ENCODE measurements at regions not wholly inside any gene's neighbourhood (a gene's known extent, or its start where the extent isn't known, plus 50 kb on each side); places are given as distances from the start of the nearest gene placed in this dataset.
"Not testable (repeated sequence)": the region's sequence is repeated elsewhere in the genome, so short reads cannot be mapped to it uniquely, and the experiment has no call there.

DNA sequence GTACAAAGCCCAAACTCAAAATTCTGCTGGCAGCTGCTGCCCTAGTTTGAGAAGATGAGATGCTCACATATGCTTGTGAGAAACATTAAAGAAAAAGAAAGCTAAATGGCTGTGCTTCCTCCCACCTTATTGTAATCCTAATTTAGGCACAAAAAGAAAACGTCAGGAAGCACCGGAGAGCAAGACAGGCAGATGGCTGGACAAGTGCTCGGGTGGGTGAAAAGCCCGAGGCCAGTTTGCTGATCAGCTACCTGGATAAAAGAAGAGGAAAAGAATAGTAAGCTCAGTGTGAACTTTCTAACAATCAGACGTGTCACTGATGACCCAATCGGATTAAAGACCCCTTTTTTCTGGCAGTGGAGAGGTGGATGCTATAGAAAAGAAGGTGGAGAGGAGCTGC is 368.0 kb upstream of the ATP10A start:
- no peak for DNase-seq (ENCODE audit: low read depth in 2 of 2)
- TF ChIP-seq, protein P1, sequence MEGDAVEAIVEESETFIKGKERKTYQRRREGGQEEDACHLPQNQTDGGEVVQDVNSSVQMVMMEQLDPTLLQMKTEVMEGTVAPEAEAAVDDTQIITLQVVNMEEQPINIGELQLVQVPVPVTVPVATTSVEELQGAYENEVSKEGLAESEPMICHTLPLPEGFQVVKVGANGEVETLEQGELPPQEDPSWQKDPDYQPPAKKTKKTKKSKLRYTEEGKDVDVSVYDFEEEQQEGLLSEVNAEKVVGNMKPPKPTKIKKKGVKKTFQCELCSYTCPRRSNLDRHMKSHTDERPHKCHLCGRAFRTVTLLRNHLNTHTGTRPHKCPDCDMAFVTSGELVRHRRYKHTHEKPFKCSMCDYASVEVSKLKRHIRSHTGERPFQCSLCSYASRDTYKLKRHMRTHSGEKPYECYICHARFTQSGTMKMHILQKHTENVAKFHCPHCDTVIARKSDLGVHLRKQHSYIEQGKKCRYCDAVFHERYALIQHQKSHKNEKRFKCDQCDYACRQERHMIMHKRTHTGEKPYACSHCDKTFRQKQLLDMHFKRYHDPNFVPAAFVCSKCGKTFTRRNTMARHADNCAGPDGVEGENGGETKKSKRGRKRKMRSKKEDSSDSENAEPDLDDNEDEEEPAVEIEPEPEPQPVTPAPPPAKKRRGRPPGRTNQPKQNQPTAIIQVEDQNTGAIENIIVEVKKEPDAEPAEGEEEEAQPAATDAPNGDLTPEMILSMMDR (IDR thresholded peaks at IDR 0.05; ENCODE audit: low read depth, low read length) = no peak
- no peak overlapping the region for H3K4me3 ChIP-seq (replicated peaks in 1 of 2; ENCODE audit: low read depth in 2 of 2, low read length in 2 of 2)

DNA sequence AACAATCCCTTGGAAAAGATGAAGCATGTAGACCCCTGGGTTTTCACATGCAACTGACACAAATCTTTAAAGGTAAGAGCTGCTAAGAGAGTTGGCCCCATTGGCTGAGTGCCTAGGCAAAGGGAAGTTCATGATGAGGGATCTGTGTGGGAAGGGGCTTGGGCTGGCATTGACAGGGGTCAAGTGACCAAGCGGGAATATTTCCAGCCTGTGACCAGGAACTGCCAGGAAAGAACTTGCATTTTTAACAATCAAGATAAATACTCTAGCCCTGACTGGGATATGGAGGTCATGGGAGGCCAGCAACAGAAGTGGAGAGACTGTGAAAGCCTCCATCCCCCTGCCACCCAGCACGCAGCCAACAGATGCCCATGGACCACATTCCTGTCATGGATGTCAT is 361.1 kb upstream of the ATP10A start:
- TF ChIP-seq, protein P1 (IDR thresholded peaks at IDR 0.05; ENCODE audit: low read depth, low read length) = no peak
- no peak overlapping the region for H3K4me3 ChIP-seq (replicated peaks in 1 of 2; ENCODE audit: low read depth in 2 of 2, low read length in 2 of 2)
- DNase-seq (ENCODE audit: low read depth in 2 of 2) = no peak

DNA sequence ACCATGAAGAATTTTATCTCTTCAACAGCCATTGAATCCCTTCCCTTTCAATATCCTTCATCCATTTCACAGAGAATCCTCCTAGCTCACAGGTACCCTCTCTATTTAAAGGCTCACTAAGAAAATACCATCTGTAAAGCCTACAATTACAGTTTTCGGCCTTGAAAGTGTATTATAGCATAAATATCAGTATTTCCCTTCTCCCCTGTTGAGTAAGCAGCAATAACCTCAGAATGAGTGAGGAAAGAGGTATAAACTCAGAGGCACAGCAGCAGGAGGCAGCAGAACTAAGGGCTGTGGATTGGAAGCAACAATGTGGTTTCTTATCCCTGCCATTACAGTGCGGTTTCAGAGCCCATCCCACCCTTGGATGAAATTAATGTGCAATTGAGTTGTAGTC is 360.6 kb upstream of the ATP10A start:
- no peak for DNase-seq (ENCODE audit: low read depth in 2 of 2)
- TF ChIP-seq, protein P1 (IDR thresholded peaks at IDR 0.05; ENCODE audit: low read depth, low read length) = no peak
- H3K4me3 ChIP-seq (replicated peaks in 1 of 2; ENCODE audit: low read depth in 2 of 2, low read length in 2 of 2) = no peak overlapping the region

DNA sequence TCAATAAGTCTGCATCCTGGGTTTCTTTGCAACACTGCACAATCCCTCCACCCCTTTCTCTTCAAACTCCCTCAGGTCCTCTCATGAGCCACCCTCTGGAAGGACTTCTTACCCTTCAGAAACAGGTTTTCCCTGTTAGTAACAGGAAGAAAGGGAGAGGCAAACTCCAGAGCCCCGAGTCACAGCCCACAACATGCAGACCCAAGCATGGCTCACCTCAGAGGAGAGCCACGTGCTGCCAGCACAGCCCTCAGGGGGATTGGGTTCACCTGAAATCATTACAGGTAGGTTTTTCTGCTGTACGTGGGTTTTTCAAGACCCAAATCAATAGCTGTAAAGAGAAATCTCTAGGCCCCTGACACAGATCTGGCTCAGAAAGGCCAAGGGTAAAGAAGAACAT is 359.7 kb upstream of the ATP10A start:
- TF ChIP-seq, protein P1 (IDR thresholded peaks at IDR 0.05; ENCODE audit: low read depth, low read length) = no peak
- H3K4me3 ChIP-seq (replicated peaks in 1 of 2; ENCODE audit: low read depth in 2 of 2, low read length in 2 of 2) = no peak overlapping the region
- DNase-seq (ENCODE audit: low read depth in 2 of 2) = no peak

DNA sequence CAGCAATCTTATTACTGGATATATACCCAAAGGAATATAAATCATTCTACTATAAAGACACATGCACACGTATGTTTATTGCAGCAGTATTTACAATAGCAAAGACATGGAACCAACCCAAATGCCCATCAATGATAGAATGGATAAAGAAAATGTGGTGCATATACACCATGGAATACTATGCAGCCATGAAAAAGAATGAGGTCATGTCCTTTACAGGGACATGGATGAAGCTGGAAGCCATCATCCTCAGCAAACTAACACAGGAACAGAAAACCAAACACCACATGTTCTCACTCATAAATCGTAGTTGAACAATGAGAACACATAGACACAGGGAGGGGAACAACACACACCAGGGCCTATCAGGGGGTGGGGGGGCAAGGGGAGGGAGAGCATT is 353.9 kb upstream of the ATP10A start:
- H3K4me3 ChIP-seq (replicated peaks in 1 of 2; ENCODE audit: low read depth in 2 of 2, low read length in 2 of 2); DNase-seq (ENCODE audit: low read depth in 2 of 2): not testable (repeated sequence)

DNA sequence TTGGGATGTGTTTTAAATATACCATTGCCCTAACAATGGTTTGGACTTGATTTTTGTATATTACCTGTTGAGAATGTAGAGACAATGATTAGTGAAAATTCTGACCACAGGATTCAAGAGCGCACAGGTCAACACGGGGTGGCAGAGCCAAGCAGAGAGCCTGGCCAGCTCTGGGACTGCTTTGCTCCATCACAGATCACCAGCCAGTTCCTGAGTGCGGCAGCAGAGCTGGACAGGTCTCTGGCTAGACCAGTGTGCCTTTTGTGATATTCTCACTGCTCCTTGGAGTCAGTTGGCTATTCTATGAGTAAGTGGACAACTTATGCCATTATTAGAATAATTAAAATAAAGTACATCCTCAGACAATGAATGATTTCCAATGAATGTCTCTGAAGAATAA is 351.2 kb upstream of the ATP10A start:
- no peak for DNase-seq (ENCODE audit: low read depth in 2 of 2)
- TF ChIP-seq, protein P1 (IDR thresholded peaks at IDR 0.05; ENCODE audit: low read depth, low read length) = no peak
- no peak overlapping the region for H3K4me3 ChIP-seq (replicated peaks in 1 of 2; ENCODE audit: low read depth in 2 of 2, low read length in 2 of 2)

DNA sequence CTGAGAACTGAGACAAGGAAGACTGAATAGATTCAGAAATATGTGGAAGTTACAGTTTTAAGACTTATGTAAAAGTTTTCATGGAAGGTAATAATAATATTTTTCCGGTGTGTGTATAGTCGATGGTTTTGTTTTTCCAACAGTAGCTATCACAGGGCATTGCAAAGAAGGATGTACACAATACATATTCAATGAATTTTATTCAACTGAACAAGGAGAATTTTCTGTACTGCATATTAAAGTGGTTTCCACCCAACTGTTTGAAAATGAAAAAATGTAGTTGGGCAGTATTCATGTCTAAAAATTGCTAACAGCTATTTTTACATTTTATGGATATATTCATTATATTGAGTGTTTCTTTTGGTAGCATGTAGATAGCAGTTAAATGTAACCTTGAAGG is 350.3 kb upstream of the ATP10A start:
- no peak for DNase-seq (ENCODE audit: low read depth in 2 of 2)
- H3K4me3 ChIP-seq (replicated peaks in 1 of 2; ENCODE audit: low read depth in 2 of 2, low read length in 2 of 2) = no peak overlapping the region
- TF ChIP-seq, protein P1 (IDR thresholded peaks at IDR 0.05; ENCODE audit: low read depth, low read length) = no peak
